ENCODE measurements at regions not wholly inside any gene's neighbourhood (a gene's known extent, or its start where the extent isn't known, plus 50 kb on each side); places are given as distances from the start of the nearest gene placed in this dataset.

DNA sequence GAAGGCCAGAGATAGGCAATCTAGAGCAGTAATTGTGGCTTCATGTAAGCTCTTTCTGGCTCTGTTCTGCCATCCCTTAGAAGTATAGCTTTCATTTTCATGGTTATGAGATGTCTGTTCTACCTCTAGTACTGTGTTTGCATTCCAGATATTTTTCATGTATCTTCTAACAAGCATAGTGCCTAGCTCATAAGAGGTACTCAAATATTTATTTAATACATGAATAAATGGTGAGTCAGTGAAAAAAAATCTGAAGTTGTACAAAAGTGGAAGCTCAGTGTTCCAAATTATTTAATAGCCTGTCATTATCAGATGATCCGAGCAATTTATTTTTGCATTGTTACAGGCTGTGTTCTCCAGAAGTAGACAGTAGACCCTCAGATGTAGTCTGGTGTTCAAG, 64.3 kb downstream of the OXSM start:
- TF ChIP-seq, protein P1, sequence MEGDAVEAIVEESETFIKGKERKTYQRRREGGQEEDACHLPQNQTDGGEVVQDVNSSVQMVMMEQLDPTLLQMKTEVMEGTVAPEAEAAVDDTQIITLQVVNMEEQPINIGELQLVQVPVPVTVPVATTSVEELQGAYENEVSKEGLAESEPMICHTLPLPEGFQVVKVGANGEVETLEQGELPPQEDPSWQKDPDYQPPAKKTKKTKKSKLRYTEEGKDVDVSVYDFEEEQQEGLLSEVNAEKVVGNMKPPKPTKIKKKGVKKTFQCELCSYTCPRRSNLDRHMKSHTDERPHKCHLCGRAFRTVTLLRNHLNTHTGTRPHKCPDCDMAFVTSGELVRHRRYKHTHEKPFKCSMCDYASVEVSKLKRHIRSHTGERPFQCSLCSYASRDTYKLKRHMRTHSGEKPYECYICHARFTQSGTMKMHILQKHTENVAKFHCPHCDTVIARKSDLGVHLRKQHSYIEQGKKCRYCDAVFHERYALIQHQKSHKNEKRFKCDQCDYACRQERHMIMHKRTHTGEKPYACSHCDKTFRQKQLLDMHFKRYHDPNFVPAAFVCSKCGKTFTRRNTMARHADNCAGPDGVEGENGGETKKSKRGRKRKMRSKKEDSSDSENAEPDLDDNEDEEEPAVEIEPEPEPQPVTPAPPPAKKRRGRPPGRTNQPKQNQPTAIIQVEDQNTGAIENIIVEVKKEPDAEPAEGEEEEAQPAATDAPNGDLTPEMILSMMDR (IDR thresholded peaks at IDR 0.05; ENCODE audit: low read depth, low read length, missing input control): no peak
- TF ChIP-seq, protein P2, sequence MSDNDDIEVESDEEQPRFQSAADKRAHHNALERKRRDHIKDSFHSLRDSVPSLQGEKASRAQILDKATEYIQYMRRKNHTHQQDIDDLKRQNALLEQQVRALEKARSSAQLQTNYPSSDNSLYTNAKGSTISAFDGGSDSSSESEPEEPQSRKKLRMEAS (IDR thresholded peaks at IDR 0.05): no peak
- TF ChIP-seq SP1 (IDR thresholded peaks at IDR 0.05): no peak
- no peak for TF ChIP-seq EGR1 (IDR thresholded peaks at IDR 0.05; ENCODE audit: low read depth in 2 of 2)
- TF ChIP-seq, protein P3, sequence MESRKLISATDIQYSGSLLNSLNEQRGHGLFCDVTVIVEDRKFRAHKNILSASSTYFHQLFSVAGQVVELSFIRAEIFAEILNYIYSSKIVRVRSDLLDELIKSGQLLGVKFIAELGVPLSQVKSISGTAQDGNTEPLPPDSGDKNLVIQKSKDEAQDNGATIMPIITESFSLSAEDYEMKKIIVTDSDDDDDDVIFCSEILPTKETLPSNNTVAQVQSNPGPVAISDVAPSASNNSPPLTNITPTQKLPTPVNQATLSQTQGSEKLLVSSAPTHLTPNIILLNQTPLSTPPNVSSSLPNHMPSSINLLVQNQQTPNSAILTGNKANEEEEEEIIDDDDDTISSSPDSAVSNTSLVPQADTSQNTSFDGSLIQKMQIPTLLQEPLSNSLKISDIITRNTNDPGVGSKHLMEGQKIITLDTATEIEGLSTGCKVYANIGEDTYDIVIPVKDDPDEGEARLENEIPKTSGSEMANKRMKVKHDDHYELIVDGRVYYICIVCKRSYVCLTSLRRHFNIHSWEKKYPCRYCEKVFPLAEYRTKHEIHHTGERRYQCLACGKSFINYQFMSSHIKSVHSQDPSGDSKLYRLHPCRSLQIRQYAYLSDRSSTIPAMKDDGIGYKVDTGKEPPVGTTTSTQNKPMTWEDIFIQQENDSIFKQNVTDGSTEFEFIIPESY (IDR thresholded peaks at IDR 0.05): no peak
- TF ChIP-seq TAF1 (conservative IDR thresholded peaks at IDR 0.05): no peak
- TF ChIP-seq GABPA (IDR thresholded peaks at IDR 0.05 in 1 of 2, conservative IDR thresholded peaks at IDR 0.05 in 1 of 2): no peak
- TF ChIP-seq FOXA1 (IDR thresholded peaks at IDR 0.05): no peak
- TF ChIP-seq, protein P4, sequence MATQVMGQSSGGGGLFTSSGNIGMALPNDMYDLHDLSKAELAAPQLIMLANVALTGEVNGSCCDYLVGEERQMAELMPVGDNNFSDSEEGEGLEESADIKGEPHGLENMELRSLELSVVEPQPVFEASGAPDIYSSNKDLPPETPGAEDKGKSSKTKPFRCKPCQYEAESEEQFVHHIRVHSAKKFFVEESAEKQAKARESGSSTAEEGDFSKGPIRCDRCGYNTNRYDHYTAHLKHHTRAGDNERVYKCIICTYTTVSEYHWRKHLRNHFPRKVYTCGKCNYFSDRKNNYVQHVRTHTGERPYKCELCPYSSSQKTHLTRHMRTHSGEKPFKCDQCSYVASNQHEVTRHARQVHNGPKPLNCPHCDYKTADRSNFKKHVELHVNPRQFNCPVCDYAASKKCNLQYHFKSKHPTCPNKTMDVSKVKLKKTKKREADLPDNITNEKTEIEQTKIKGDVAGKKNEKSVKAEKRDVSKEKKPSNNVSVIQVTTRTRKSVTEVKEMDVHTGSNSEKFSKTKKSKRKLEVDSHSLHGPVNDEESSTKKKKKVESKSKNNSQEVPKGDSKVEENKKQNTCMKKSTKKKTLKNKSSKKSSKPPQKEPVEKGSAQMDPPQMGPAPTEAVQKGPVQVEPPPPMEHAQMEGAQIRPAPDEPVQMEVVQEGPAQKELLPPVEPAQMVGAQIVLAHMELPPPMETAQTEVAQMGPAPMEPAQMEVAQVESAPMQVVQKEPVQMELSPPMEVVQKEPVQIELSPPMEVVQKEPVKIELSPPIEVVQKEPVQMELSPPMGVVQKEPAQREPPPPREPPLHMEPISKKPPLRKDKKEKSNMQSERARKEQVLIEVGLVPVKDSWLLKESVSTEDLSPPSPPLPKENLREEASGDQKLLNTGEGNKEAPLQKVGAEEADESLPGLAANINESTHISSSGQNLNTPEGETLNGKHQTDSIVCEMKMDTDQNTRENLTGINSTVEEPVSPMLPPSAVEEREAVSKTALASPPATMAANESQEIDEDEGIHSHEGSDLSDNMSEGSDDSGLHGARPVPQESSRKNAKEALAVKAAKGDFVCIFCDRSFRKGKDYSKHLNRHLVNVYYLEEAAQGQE (IDR thresholded peaks at IDR 0.05): no peak
- no peak for TF ChIP-seq JUND (IDR thresholded peaks at IDR 0.05)
- TF ChIP-seq, protein P5, sequence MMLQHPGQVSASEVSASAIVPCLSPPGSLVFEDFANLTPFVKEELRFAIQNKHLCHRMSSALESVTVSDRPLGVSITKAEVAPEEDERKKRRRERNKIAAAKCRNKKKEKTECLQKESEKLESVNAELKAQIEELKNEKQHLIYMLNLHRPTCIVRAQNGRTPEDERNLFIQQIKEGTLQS (IDR thresholded peaks at IDR 0.05): no peak
- no peak for TF ChIP-seq YY1 (IDR thresholded peaks at IDR 0.05)
- no peak for TF ChIP-seq RAD21 (IDR thresholded peaks at IDR 0.05)

Measured in liver (tissue), 3 donors.